Erythroblast (primary cell): ENCODE measurements at regions not wholly inside any gene's neighbourhood (a gene's known extent, or its start where the extent isn't known, plus 50 kb on each side); places are given as distances from the start of the nearest gene placed in this dataset.

Experiments
- GATA1 ChIP-seq: IDR thresholded peaks from 2 replicates; pipeline ENCODE4 v1.6.1; 2011; ENCODE audit warnings: low read depth, mild to moderate bottlenecking, control low read depth, low read length, moderate library complexity
- POLR2A ChIP-seq: IDR thresholded peaks from 2 replicates; pipeline ENCODE4 v1.6.1; 2011; ENCODE audit warnings: mild to moderate bottlenecking, low read length

DNA sequence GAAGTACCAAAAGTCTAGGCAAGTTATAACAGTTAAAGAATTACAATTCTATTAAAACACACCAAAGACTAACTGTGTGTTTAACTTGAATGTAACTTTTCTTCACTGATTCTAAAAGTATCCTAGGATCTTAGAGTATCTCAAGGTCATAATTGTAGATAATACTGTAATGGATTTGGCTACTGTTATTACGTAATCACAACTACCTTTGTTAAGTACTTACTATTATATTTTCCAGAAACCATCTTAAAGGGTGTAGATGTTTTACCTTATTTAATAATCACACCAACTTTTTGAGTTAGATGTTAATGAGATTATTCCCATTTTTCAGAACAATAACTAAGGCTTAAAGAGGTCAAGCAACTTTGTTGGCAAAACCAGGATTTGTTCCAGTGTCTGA lies 161.3 kb upstream of the REG3A start:
- TF ChIP-seq POLR2A (no peak), GATA1 (no peak)
